Activated naive CD8-positive, alpha-beta T cell treated with anti-CD3 and anti-CD28 coated beads, Interleukin-2, amount 50 U/mL, for 24 hours (primary cell): ENCODE measurements at regions not wholly inside any gene's neighbourhood (a gene's known extent, or its start where the extent isn't known, plus 50 kb on each side); places are given as distances from the start of the nearest gene placed in this dataset.
"Not testable (repeated sequence)": the region's sequence is repeated elsewhere in the genome, so short reads cannot be mapped to it uniquely, and the experiment has no call there.

Experiments used
- ATAC-seq: fragments of 150-1000 bp; cut with Tn5 transposase; one replicate; pipeline ENCODE4 v1.10.0; 2021
- DNase-seq: peaks from one replicate; pipeline ENCODE4 v3.0.0; 2021
- H3K27ac Mint-ChIP-seq: one replicate; pipeline ENCODE4 v1.8.0; 2021; ENCODE audit warnings: mild to moderate bottlenecking, mixed read lengths
- H3K27me3 Mint-ChIP-seq: one replicate; pipeline ENCODE4 v1.8.0; 2021; ENCODE audit warnings: mixed read lengths
- H3K36me3 Mint-ChIP-seq: one replicate; pipeline ENCODE4 v1.8.0; 2021; ENCODE audit warnings: low read depth, mixed read lengths
- H3K4me1 Mint-ChIP-seq: one replicate; pipeline ENCODE4 v1.8.0; 2021; ENCODE audit warnings: mixed read lengths
- H3K4me3 Mint-ChIP-seq: one replicate; pipeline ENCODE4 v1.8.0; 2021; ENCODE audit warnings: mild to moderate bottlenecking, moderate library complexity, mixed read lengths
- H3K9me3 Mint-ChIP-seq: one replicate; pipeline ENCODE4 v1.8.0; 2021; ENCODE audit warnings: mixed read lengths

GRCh38 chrX:13397878-13398818 is 78.3 kb upstream of the ATXN3L start:
- Mint-ChIP-seq H3K4me3 (no peak overlapping the region), H3K27me3 (no peaks in the 10 kb centered on the region), H3K4me1 (peaks cover 20% of the 10 kb centered on the region), H3K27ac (peak overlapping the region; percentile 60), H3K36me3 (no peaks in the 10 kb centered on the region), H3K9me3 (peaks cover 11% of the 10 kb centered on the region)
- peak; percentile 9 for DNase-seq
- ATAC-seq, result peak; percentile 91

- Mint-ChIP-seq H3K27ac (no peak overlapping the region), H3K27me3 (no peaks in the 10 kb centered on the region), H3K36me3 (no peaks in the 10 kb centered on the region), H3K4me3 (no peak overlapping the region), H3K4me1 (peaks cover 20% of the 10 kb centered on the region), H3K9me3 (peaks cover 11% of the 10 kb centered on the region)
- ATAC-seq, result no peak
- DNase-seq, result no peak
Observed at GRCh38 chrX:13396924-13397323, 77.1 kb upstream of the ATXN3L start.

GRCh38 chrX:13389501-13389900 is 69.6 kb upstream of the ATXN3L start:
- Mint-ChIP-seq H3K27me3 (no peaks in the 10 kb centered on the region), H3K4me3 (no peak overlapping the region)
- no peak for DNase-seq

GRCh38 chrX:13387666-13388494 is 68.0 kb upstream of the ATXN3L start:
- peaks cover 2% of the 10 kb centered on the region for H3K36me3 Mint-ChIP-seq
- H3K9me3 Mint-ChIP-seq, result peaks cover 9% of the 10 kb centered on the region
- peaks cover 10% of the 10 kb centered on the region for H3K4me1 Mint-ChIP-seq
- H3K27me3 Mint-ChIP-seq, result no peaks in the 10 kb centered on the region
- H3K27ac Mint-ChIP-seq, result no peak overlapping the region
- ATAC-seq (peak; percentile 97), DNase-seq (no peak)
- no peak overlapping the region for H3K4me3 Mint-ChIP-seq

More at GRCh38 chrX:13389501-13389900, 69.6 kb upstream of the ATXN3L start:
- no peak for ATAC-seq
- Mint-ChIP-seq H3K36me3 (peaks cover 2% of the 10 kb centered on the region), H3K27ac (no peak overlapping the region), H3K9me3 (peaks cover 12% of the 10 kb centered on the region), H3K4me1 (peaks cover 10% of the 10 kb centered on the region)

- Mint-ChIP-seq H3K27ac (no peak overlapping the region), H3K4me1 (peaks cover 10% of the 10 kb centered on the region), H3K4me3 (no peak overlapping the region), H3K36me3 (peaks cover 2% of the 10 kb centered on the region), H3K27me3 (no peaks in the 10 kb centered on the region), H3K9me3 (peaks cover 9% of the 10 kb centered on the region)
- no peak for ATAC-seq
- no peak for DNase-seq
Observed at GRCh38 chrX:13386636-13387035, 66.8 kb upstream of the ATXN3L start.

- DNase-seq (no peak), ATAC-seq (no peak)
- peaks cover 9% of the 10 kb centered on the region for H3K9me3 Mint-ChIP-seq
- peaks cover 2% of the 10 kb centered on the region for H3K36me3 Mint-ChIP-seq
- H3K27me3 Mint-ChIP-seq, result no peaks in the 10 kb centered on the region
- no peak overlapping the region for H3K27ac Mint-ChIP-seq
- H3K4me1 Mint-ChIP-seq, result peaks cover 10% of the 10 kb centered on the region
- H3K4me3 Mint-ChIP-seq, result no peak overlapping the region
Observed at GRCh38 chrX:13386092-13386491, 66.2 kb upstream of the ATXN3L start.

- DNase-seq, result no peak
- H3K9me3 Mint-ChIP-seq, result peaks cover 2% of the 10 kb centered on the region
- H3K4me3 Mint-ChIP-seq, result no peak overlapping the region
- no peaks in the 10 kb centered on the region for H3K36me3 Mint-ChIP-seq
- H3K27ac Mint-ChIP-seq, result no peak overlapping the region
- H3K27me3 Mint-ChIP-seq, result no peaks in the 10 kb centered on the region
- ATAC-seq, result no peak
- H3K4me1 Mint-ChIP-seq, result peaks cover 21% of the 10 kb centered on the region
Observed at GRCh38 chrX:13383907-13384306, 64.1 kb upstream of the ATXN3L start.

- H3K27me3 Mint-ChIP-seq, result no peaks in the 10 kb centered on the region
- H3K4me3 Mint-ChIP-seq, result no peak overlapping the region
- no peaks in the 10 kb centered on the region for H3K36me3 Mint-ChIP-seq
- H3K9me3 Mint-ChIP-seq, result no peaks in the 10 kb centered on the region
- DNase-seq (no peak), ATAC-seq (no peak)
- H3K4me1 Mint-ChIP-seq, result peaks cover 23% of the 10 kb centered on the region
- no peak overlapping the region for H3K27ac Mint-ChIP-seq
Observed at GRCh38 chrX:13381514-13381913, 61.7 kb upstream of the ATXN3L start.

- Mint-ChIP-seq H3K9me3 (no peaks in the 10 kb centered on the region), H3K27me3 (no peaks in the 10 kb centered on the region), H3K36me3 (no peaks in the 10 kb centered on the region), H3K4me1 (peaks cover 23% of the 10 kb centered on the region), H3K27ac (peak overlapping the region; percentile 65), H3K4me3 (no peak overlapping the region)
- ATAC-seq, result peak; percentile 70
- no peak for DNase-seq
Observed at GRCh38 chrX:13380211-13380610, 60.4 kb upstream of the ATXN3L start.

- H3K27ac Mint-ChIP-seq, H3K4me3 Mint-ChIP-seq, H3K36me3 Mint-ChIP-seq, DNase-seq, H3K27me3 Mint-ChIP-seq, ATAC-seq, H3K9me3 Mint-ChIP-seq: not testable (repeated sequence)
- peaks cover 27% of the 10 kb centered on the region for H3K4me1 Mint-ChIP-seq
Observed at GRCh38 chrX:13378562-13379518, 59.0 kb upstream of the ATXN3L start.

GRCh38 chrX:13377550-13377934 is 57.7 kb upstream of the ATXN3L start:
- no peaks in the 10 kb centered on the region for H3K27me3 Mint-ChIP-seq
- ATAC-seq (no peak), DNase-seq (no peak)
- no peak overlapping the region for H3K27ac Mint-ChIP-seq
- no peak overlapping the region for H3K4me3 Mint-ChIP-seq
- H3K9me3 Mint-ChIP-seq, result no peaks in the 10 kb centered on the region
- H3K36me3 Mint-ChIP-seq, result no peaks in the 10 kb centered on the region
- peaks cover 37% of the 10 kb centered on the region for H3K4me1 Mint-ChIP-seq

- ATAC-seq (peak; percentile 47), DNase-seq (no peak)
- Mint-ChIP-seq H3K4me3 (no peak overlapping the region), H3K4me1 (peaks cover 37% of the 10 kb centered on the region), H3K27ac (peak overlapping the region; percentile 31), H3K9me3 (no peaks in the 10 kb centered on the region), H3K36me3 (no peaks in the 10 kb centered on the region), H3K27me3 (no peaks in the 10 kb centered on the region)
Observed at GRCh38 chrX:13376857-13377549, 57.1 kb upstream of the ATXN3L start.

- H3K27ac Mint-ChIP-seq, H3K36me3 Mint-ChIP-seq, ATAC-seq, DNase-seq, H3K4me3 Mint-ChIP-seq, H3K9me3 Mint-ChIP-seq, H3K27me3 Mint-ChIP-seq: not testable (repeated sequence)
- H3K4me1 Mint-ChIP-seq, result peaks cover 36% of the 10 kb centered on the region
Observed at GRCh38 chrX:13375596-13375995, 55.7 kb upstream of the ATXN3L start.
